B cell (primary cell): ENCODE measurements at regions not wholly inside any gene's neighbourhood (a gene's known extent, or its start where the extent isn't known, plus 50 kb on each side); places are given as distances from the start of the nearest gene placed in this dataset.

Experiments
- ATAC-seq: fragments of 200-7000 bp; cut with Tn5 transposase; one replicate; pipeline ENCODE4 v1.10.0; 2021; ENCODE audit warnings: low read depth, mild to moderate bottlenecking, moderate number of reproducible peaks, moderate library complexity
- CTCF ChIA-PET: fragments of 350-600 bp; sonication (Branson Sonifier 250); formaldehyde crosslinking; loops from one replicate; lab custom pipeline; 2021; ENCODE audit warnings: antibody characterized with exemption, inconsistent platforms; lab: Charles Lee
- POLR2A ChIA-PET: fragments of 350-600 bp; sonication (Branson Sonifier 250); formaldehyde crosslinking; loops from one replicate; lab custom pipeline; 2021; ENCODE audit warnings: antibody characterized with exemption; lab: Charles Lee
- DNase-seq: peaks from one replicate; pipeline ENCODE4 v3.0.0; 2013
- H2AFZ ChIP-seq: 2 replicates; pipeline ENCODE4 v1.6.1; 2012; ENCODE audit warnings: mild to moderate bottlenecking, low read depth, low read length; ENCODE audit not compliant: insufficient read depth, poor library complexity, severe bottlenecking
- H3K27ac ChIP-seq, 2 donors: 1 replicate in 1 of 2; 2 replicates in 1 of 2; pipeline ENCODE4 v1.5.1; 2012 to 2013; ENCODE audit warnings: low read length in 2 of 2, mild to moderate bottlenecking in 2 of 2, moderate library complexity in 1 of 2
- H3K27me3 ChIP-seq, 4 experiments: fragments of 200-600 bp in 1 of 4; sonication (generic) in 1 of 4; replicated peaks in 1 of 4; 1 replicate in 2 of 4; 2 replicates in 2 of 4; pipeline versions ENCODE4 v1.6.1 to v1.7.0; 2013 to 2016; ENCODE audit warnings: low read length in 3 of 4, mild to moderate bottlenecking in 2 of 4, mixed read lengths in 1 of 4, moderate library complexity in 1 of 4; ENCODE audit not compliant: insufficient read depth in 4 of 4, control insufficient read depth in 3 of 4; ENCODE audit errors: control extremely low read depth in 1 of 4
- H3K36me3 ChIP-seq, 2 experiments: replicated peaks in 1 of 2; 1 replicate in 1 of 2; 2 replicates in 1 of 2; pipeline versions ENCODE4 v1.6.1 to v1.7.1; 2013; ENCODE audit warnings: low read length in 1 of 2; ENCODE audit not compliant: insufficient read depth in 2 of 2, control insufficient read depth in 1 of 2; ENCODE audit errors: control extremely low read depth in 1 of 2, extremely low read depth in 1 of 2
- H3K4me1 ChIP-seq, 2 donors: fragments of 200-600 bp in 1 of 2; sonication (generic) in 1 of 2; 1 replicate in 1 of 2; 2 replicates in 1 of 2; pipeline versions ENCODE4 v1.5.1 to v1.6.1; 2013 to 2017; ENCODE audit warnings: low read length in 2 of 2; ENCODE audit not compliant: control insufficient read depth in 2 of 2, insufficient read depth in 2 of 2
- H3K4me2 ChIP-seq: replicated peaks from 2 replicates; pipeline ENCODE3; 2012; ENCODE audit warnings: mild to moderate bottlenecking, low read depth, low read length; ENCODE audit not compliant: poor library complexity, severe bottlenecking
- H3K4me3 ChIP-seq, 5 experiments: fragments of 200-600 bp in 1 of 5; sonication (generic) in 1 of 5; 1 replicate in 3 of 5; 2 replicates in 2 of 5; pipeline versions ENCODE4 v1.5.1 to v1.7.0; 2011 to 2016; ENCODE audit warnings: low read length in 4 of 5, mild to moderate bottlenecking in 4 of 5, low read depth in 2 of 5, control low read depth in 1 of 5, moderate library complexity in 1 of 5; ENCODE audit not compliant: insufficient read depth in 1 of 5; ENCODE audit errors: control extremely low read depth in 1 of 5, extremely low read depth in 1 of 5
- H3K79me2 ChIP-seq: fragments of 200-600 bp; sonication (generic); one replicate; pipeline ENCODE4 v1.6.0; 2016; ENCODE audit warnings: low read length; ENCODE audit not compliant: control insufficient read depth, insufficient read depth
- H3K9ac ChIP-seq: fragments of 200-600 bp; sonication (generic); 2 replicates; pipeline ENCODE4 v1.6.1; 2017; ENCODE audit warnings: mild to moderate bottlenecking, low read length, moderate library complexity
- H3K9me3 ChIP-seq, 3 donors: one replicate each; pipeline versions ENCODE4 v1.6.1 to v1.7.1; 2013; ENCODE audit warnings: low read length in 2 of 3; ENCODE audit not compliant: control insufficient read depth in 2 of 3, insufficient read depth in 1 of 3; ENCODE audit errors: control extremely low read depth in 1 of 3
- H4K20me1 ChIP-seq: 2 replicates; pipeline ENCODE4 v1.6.0; 2012; ENCODE audit warnings: mild to moderate bottlenecking, low read length; ENCODE audit not compliant: insufficient read depth, control insufficient read depth, poor library complexity, severe bottlenecking
- H3K27ac Mint-ChIP-seq: one replicate; pipeline ENCODE4 v1.8.0; 2021; ENCODE audit warnings: mixed read lengths
- H3K27me3 Mint-ChIP-seq: one replicate; pipeline ENCODE4 v1.8.0; 2021; ENCODE audit warnings: mixed read lengths
- H3K4me1 Mint-ChIP-seq: one replicate; pipeline ENCODE4 v1.8.0; 2021; ENCODE audit warnings: mixed read lengths
- H3K4me3 Mint-ChIP-seq: one replicate; pipeline ENCODE4 v1.8.0; 2021; ENCODE audit warnings: mixed read lengths
- H3K9me3 Mint-ChIP-seq: one replicate; pipeline ENCODE4 v1.8.0; 2022; ENCODE audit warnings: mixed read lengths; ENCODE audit not compliant: insufficient read depth
- EZH2 ChIP-seq: IDR thresholded peaks from 2 replicates; pipeline ENCODE4 v1.6.1; 2012; ENCODE audit warnings: borderline replicate concordance, low read depth, mild to moderate bottlenecking, moderate library complexity, low read length; ENCODE audit not compliant: insufficient read depth, poor library complexity, severe bottlenecking
- WGBS: methylation state at CpG from one replicate; pipeline ENCODE4 v1.1.5; 2013; ENCODE audit warnings: missing lambda C conversion rate; ENCODE audit not compliant: insufficient coverage; 5-methylcytosine and 5-hydroxymethylcytosine counted together
- intact Hi-C: fragments of 100-400 bp; cut with micrococcal nuclease; formaldehyde crosslinking; loops from one replicate; pipeline ENCODE4 v1.10.0; 2022
- TF ChIP-seq, protein P1 (sequence below): fragments of 200-600 bp; IDR thresholded peaks from one replicate; pipeline ENCODE4 v1.8.0; 2022; ENCODE audit warnings: antibody characterized with exemption, mild to moderate bottlenecking

DNA sequence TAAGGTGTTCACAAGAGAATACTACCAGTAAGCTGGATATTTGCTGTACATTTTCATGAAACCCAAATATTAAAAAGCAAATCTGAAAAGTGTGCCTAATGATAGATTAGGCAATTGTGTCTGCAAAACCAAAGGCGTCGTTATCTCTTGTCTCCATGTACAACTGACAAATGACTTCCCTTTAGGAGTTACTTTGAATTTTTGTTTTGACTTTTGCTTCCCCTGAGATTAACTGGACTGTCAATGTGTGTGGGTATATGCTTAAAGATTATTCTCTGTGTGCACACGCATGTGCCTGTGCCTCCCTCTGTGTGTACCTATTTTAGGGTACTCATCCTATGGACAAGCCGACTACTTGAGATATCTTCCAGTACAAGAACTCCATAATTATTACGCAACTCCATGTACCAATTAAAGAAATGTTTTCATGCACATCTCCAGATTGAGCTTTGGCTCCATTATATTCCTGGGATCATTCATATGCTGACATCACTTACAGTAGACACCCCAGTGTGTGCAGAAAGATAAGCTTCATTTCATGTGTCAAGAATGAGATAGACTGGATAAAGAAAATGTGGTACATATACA, 431.2 kb upstream of the ADAMTS9 start:
- Histone ChIP-seq H3K9me3 (peaks cover 0 to 6% (median 0%) of the 10 kb centered on the region in 3 donors), H3K4me1 (no peaks in the 10 kb centered on the region), H3K36me3 (no peaks in the 10 kb centered on the region), H3K79me2 (no peaks in the 10 kb centered on the region), H3K9ac (no peak overlapping the region), H3K4me2 (no peak overlapping the region), H2AFZ (no peak overlapping the region), H3K27ac (no peak overlapping the region), H3K4me3 (no peak overlapping the region), H3K27me3 (no peaks in the 10 kb centered on the region), H4K20me1 (no peaks in the 10 kb centered on the region)
- ATAC-seq (no peak), DNase-seq (no peak)
- 100% methylated on average over 1 of the region's 5 CpGs for WGBS
- H3K27me3 Mint-ChIP-seq, result no peaks in the 10 kb centered on the region
- TF ChIP-seq, protein P1, sequence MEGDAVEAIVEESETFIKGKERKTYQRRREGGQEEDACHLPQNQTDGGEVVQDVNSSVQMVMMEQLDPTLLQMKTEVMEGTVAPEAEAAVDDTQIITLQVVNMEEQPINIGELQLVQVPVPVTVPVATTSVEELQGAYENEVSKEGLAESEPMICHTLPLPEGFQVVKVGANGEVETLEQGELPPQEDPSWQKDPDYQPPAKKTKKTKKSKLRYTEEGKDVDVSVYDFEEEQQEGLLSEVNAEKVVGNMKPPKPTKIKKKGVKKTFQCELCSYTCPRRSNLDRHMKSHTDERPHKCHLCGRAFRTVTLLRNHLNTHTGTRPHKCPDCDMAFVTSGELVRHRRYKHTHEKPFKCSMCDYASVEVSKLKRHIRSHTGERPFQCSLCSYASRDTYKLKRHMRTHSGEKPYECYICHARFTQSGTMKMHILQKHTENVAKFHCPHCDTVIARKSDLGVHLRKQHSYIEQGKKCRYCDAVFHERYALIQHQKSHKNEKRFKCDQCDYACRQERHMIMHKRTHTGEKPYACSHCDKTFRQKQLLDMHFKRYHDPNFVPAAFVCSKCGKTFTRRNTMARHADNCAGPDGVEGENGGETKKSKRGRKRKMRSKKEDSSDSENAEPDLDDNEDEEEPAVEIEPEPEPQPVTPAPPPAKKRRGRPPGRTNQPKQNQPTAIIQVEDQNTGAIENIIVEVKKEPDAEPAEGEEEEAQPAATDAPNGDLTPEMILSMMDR, result no peak
- no peak for TF ChIP-seq EZH2
- CTCF ChIA-PET, result no interaction called here
- POLR2A ChIA-PET, result no interaction called here
- no peaks in the 10 kb centered on the region for H3K4me1 Mint-ChIP-seq
- no peak overlapping the region for H3K4me3 Mint-ChIP-seq
- no peak overlapping the region for H3K27ac Mint-ChIP-seq
- peaks cover 13% of the 10 kb centered on the region for H3K9me3 Mint-ChIP-seq
- intact Hi-C loops, result no loop called here

DNA sequence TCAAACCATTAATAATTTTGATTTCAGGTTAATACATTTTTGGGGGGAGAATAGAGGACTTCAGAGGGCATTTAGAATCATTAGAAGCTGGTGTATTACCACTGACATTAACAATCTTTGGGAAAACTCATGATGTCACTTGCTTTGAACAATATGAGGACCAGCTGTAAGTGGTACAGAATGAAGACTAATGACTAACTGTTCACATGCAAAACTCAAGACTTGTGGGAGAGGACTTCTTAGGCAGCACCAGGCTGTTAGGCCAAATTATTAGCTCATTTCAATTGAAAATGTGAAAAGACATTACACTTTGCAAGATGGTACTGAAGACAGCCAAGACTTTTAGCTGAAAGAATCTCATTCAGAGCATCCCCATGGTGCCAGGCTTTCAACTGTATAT, 426.2 kb upstream of the ADAMTS9 start:
- no peak overlapping the region for H3K4me3 Mint-ChIP-seq
- H3K27me3 ChIP-seq, result no peaks in the 10 kb centered on the region
- no peaks in the 10 kb centered on the region for H3K4me1 Mint-ChIP-seq
- peaks cover 11% of the 10 kb centered on the region for H3K9me3 Mint-ChIP-seq
- no peaks in the 10 kb centered on the region for H3K4me1 ChIP-seq
- ATAC-seq (no peak), DNase-seq (no peak)
- no peaks in the 10 kb centered on the region for H3K36me3 ChIP-seq
- POLR2A ChIA-PET, result no interaction called here
- H3K9me3 ChIP-seq, result no peaks in the 10 kb centered on the region
- no peak for TF ChIP-seq EZH2
- TF ChIP-seq, protein P1, result no peak
- no peak overlapping the region for H3K4me2 ChIP-seq
- H3K27me3 Mint-ChIP-seq, result no peaks in the 10 kb centered on the region
- H4K20me1 ChIP-seq, result no peaks in the 10 kb centered on the region
- CTCF ChIA-PET, result no interaction called here
- H3K9ac ChIP-seq, result no peak overlapping the region
- H3K4me3 ChIP-seq, result no peak overlapping the region
- H3K27ac ChIP-seq, result no peak overlapping the region
- H3K79me2 ChIP-seq, result no peaks in the 10 kb centered on the region
- intact Hi-C loops, result no loop called here
- no peak overlapping the region for H3K27ac Mint-ChIP-seq
- no peak overlapping the region for H2AFZ ChIP-seq
